Femur (tissue), 1 donor: ENCODE measurements at regions not wholly inside any gene's neighbourhood (a gene's known extent, or its start where the extent isn't known, plus 50 kb on each side); places are given as distances from the start of the nearest gene placed in this dataset.
"Not testable (repeated sequence)": the region's sequence is repeated elsewhere in the genome, so short reads cannot be mapped to it uniquely, and the experiment has no call there.

Experiments used
- DNase-seq: peaks from one replicate; pipeline ENCODE4 v3.0.0-alpha.2; 2017

DNA sequence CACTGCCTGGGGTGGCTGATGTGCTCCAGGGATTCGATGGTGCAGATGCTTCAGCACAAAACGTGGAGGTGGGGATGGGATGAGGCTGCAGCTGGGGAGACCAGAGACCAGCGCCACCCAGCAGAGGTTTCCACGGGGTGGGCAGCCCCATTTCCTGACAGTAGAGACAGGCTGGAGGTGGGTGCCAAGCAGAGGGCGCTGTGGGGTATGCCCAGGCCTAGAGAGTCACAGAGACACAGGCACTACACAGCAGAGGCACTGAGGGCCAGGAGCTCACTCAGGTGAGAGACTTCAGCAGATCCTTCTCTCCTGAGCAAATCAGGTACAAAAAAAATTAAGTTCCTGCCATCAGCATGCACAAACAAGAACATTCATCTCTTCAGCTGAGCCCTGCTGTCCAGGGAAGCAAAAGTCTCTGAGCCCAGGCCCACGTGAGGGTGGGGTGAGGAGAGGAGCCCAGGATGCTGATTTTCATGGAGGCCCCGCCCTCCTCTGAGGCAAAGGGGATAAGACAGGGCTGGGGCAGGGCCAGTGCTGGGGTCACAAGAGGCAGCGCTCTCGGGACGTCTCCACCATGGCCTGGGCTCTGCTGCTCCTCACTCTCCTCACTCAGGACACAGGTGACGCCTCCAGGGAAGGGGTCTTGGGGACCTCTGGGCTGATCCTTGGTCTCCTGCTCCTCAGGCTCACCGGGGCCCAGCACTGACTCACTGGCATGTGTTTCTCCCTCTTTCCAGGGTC is 53.1 kb downstream of the GGTLC2 start:
- no peak for DNase-seq

DNA sequence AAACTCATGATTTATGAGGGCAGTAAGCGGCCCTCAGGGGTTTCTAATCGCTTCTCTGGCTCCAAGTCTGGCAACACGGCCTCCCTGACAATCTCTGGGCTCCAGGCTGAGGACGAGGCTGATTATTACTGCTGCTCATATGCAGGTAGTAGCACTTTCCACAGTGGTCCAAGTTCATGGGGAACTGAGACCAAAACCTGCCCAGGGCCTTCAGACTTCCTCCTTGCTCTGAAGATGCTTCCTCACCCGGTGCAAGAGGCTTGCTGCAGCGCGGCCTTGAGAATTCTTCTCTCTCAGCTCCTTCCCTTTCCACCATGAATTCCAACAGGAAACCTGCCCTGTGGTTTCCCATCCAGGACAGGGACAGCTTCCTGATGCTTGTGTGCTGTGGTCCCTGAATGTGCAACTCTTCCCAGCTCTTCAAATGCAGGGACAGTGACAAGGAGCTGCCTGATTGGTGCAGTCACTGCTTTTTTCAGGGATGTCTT is 53.9 kb downstream of the GGTLC2 start:
- no peak for DNase-seq

DNA sequence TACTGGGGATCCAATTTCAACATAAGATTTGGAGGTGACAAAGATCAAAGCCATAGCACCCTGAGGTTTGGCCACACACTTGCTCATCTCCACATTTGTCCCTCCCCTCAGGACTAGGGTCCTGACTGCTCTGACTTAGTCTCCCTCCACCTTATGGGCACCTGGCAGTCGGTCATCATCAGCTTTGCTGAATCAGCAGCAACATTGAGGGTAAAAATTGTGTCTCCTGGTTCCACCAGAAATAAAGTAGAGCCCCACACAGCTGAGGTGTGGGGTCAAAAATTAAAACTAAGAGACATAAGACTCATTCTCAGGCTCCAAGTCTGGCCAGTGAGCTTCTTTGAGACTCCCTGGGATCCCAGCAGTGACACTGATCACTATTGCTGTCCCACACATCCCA is 56.2 kb downstream of the GGTLC2 start:
- no peak for DNase-seq

DNA sequence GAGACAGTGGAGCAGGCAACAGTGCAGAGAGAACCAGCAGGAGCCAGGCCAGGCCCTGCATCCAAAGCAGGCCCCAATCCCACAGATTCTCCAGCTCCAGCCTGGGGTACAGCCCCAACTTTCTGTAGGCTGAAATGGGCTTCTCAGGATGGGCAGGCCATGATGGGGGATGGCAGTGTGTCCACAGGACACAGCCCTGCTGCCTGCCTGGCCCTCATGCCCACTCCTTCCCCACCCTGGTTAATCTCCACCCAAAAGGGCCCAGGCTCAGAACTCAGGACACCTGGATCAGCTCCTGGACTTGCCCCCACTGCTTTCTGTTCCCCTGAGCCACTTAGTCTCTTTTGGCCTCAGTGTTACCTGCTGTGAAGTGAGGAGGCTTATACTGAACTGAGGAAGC is 57.1 kb downstream of the GGTLC2 start:
- DNase-seq = not testable (repeated sequence)

DNA sequence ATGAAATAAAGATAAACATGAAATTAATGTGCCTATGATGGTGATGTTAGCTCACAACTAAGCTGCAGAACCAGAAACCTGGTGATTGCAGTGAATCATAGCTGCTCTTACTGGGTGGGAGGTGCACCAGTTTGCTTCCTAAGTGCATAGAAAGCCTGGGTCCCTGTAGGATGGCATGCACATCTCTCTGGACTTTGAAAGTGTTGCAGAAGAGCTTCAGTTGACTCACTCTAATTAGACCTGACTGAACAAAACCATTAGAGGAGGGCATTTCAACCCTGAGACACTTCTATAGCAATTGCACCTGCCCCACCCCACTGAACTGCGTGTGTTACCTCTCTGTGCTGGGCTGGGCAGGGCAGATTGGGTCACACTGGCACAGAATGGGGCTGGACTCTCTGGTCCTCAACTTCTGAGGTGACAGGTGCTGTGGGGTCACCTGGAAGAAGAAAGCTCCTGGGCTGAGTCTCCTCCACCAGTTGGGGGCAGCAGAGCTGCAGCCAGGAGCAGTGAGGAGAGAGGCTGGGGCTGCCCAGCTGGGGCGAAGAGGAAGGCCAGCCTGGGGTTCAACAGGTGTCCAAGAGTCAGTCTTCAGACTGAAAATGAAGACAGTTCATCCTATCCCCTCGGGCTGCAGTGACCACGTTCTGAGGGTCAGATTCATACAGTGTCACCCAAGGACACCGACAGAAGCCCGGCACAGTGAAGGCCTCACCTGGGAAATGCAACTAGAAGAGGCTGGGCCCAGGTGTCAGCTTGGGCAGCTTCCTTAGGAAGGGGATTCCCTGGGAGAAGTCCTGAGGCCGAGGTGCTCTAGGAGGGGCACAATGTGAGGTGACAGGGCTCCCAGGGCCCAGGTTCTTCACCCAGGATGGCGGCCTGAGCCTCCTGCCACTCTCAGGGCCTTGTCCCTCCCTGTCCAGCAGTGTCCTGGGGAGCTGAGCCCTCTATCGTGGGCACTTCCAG is 58.1 kb downstream of the GGTLC2 start:
- no peak for DNase-seq

DNA sequence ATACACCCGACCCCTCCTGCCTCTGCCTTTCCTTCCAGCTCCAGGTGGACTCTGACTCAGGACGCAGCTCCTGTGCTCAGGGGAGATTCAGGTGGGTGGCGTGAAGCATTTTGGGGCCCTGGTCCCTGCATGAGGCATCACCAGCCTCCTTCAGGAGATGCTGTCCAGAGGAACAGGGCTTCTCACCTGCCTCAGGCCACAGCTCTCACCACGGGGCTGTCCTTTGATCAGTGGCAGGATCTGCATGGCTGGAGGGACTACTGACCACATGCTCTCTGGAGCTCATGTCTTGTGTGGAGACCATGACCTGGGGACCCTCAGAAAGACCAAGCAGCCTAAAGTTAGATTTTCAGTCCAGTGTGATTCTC is 58.8 kb downstream of the GGTLC2 start:
- no peak for DNase-seq

DNA sequence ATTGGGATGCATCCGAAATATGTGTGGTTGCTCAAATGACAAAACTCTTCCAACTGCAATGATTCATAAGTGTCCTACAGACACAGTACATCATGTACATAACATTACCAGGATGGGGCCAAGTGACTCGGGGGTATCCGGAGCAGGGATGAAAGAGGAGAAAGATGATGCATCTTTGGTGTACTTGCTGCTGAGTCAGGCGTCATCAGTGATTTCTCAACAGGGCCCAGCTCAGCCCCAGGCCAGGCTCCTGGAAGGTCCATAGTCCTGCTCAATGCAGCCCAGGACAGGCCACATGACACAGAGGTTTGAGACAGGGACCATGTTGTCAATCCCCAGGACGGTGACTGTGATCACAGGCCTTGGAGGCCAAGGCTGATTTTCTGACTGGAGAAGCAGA is 59.3 kb downstream of the GGTLC2 start:
- DNase-seq = no peak

DNA sequence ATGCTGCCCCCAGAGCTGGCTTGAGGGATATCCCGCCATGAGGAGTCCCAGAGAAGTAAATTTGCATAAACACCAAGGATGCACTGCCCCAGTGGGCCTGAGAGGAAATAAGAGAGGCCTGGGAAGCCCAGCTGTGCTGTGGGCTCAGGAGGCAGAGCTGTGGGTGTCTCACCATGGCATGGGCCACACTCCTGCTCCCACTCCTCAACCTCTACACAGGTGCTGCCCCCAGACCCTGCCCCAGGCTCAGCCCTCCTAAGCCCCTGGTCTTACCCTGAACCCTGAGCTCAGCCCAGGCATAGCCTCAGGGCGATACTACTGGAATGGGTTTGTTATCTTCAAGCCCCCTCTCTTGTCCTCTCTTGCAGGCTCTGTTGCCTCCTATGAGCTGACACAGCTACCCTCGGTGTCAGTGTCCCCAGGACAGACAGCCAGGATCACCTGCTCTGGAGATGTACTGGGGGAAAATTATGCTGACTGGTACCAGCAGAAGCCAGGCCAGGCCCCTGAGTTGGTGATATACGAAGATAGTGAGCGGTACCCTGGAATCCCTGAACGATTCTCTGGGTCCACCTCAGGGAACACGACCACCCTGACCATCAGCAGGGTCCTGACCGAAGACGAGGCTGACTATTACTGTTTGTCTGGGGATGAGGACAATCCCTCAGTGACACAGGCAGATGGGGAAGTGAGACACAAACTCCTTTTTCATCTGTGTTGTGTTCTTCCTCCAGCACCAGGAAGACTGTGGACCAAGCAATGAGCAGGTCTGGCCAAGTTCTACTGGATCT is 59.9 kb downstream of the GGTLC2 start:
- DNase-seq = no peak

DNA sequence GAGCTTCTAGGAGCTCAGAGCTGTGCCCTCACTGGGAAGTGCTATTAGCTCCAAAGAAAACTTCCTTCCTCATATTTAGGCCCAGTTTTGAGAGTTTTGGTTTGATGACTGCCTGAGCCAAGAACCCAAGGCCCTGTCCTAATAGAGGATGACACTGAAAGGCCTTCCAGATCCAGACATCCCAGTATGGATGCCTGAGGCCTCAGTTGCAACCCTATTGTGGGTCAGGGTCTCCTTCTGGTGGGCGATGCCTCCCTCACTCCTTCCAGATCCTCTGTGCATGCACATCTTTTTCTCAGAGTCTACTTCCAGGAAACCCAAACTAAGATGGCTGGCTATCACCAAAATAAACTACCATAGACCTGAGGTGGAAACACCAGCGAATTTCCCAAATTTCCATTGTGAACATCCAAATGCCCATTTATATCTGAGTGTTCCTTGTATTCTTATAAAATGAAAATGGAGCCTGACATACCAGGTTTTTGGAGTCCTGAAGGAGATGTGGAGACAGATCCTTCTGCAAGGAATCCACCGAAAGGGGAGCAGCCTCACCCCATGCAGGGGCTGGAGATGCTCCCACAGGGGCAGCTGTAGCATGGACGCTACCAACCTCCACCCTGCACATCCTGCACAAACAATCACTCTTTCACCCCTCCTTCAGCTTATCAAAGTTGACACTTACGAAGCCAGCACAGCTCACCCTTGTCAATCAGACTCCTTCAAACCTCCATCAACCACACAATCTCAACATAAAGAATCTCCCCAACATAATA is 61.1 kb downstream of the GGTLC2 start:
- DNase-seq = no peak

DNA sequence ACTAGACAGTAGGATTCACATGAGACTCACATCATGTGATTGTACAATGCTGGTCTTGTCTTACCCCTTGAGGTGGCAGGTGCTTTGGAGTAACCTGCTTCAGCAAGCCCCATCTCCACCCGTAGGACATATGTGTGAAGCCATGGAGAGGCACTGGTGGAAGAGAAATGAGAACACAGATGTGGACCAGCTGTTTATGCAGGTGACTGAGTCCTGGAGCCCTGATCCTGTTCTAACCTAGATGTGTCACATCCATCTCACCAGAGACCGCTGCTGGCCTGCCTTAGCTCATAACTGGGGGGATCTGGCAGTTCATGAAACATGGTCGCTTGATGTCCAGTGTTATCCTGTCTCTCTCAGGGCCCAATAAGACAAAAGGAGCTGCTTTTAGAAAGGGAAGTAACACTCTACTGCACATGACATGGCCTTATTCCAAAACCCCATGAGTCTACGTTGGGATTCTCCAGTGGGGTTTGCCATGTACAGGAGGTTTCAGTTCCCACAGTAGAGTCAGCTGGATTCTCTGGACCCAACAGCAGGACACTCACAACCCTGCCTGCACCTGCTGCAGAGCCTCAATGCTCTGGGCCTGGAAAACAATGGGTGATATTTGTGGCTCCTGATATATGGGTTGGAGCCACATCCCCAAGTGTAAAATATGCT is 62.0 kb downstream of the GGTLC2 start:
- no peak for DNase-seq

DNA sequence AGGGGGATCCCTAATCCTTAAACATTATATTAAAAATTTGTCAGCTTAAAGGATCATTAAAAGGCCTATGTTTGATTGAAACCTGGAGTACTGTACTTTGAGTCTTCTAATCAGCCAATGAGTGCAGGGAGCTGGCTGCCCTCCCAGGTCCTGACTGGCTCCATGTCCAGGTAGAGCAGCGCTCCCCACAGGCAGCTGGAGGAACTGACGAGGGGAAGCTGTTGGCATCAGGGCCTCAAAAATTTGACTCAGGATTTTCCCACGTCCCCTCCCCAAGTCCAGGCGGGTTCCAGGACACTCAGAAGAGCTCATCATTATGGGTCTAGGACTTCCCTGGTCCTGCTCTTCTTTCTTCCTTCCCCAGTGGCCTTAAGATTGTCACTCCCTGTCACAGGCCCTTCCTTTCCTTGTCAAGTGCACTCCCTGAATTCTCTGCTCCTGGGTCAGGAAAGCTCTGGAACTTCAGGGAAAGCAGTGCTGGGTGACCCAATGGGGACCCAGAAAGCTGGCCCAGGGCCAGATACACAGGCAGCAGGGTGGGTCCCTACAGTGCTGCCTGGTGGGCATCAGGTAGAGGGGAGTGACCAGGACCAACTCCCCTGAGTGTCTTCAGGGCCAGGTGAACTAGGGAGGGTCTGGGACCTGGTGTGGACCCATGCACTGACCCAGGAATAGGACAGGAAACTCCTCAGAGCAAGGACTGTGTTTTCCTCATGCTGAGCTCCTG is 65.5 kb downstream of the GGTLC2 start:
- DNase-seq = no peak

DNA sequence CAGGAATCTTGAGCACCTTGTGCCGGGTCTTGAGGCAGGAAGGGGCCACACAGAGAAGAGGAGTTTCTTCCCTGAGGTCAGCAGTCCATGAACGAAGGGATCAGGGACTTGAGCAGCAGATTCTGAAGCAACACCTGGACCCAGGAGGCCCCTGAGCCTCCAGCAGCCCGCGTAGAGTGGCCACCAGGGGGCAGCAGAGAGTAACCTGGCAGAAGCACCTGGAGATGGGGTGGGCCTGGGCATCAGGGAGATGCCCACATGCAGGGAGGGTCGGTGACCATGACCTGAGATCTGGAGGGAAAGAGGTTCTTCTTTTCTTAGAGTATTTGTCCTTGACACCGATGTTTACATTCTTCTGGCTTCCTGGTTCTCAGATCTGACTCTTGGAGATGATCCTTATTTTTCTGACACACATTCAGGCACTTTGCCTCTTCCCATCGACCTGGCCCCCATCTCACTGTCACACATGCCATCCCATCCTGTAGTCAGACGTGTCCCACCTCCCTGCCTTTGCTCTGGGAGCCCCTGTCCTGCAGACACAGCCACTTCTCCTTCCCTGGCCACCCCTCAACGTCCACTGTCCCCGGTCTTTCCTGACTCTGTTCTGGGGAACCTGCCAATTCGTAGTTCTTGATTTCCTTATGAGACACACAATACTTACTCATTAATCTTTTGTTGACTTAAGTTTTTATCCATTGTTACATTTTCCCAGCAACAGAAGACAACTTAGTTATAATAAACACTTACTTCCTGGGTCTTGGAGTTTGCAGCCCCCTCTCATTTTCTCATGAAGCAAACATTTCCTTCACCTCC is 66.5 kb downstream of the GGTLC2 start:
- DNase-seq = peak; percentile 56

DNA sequence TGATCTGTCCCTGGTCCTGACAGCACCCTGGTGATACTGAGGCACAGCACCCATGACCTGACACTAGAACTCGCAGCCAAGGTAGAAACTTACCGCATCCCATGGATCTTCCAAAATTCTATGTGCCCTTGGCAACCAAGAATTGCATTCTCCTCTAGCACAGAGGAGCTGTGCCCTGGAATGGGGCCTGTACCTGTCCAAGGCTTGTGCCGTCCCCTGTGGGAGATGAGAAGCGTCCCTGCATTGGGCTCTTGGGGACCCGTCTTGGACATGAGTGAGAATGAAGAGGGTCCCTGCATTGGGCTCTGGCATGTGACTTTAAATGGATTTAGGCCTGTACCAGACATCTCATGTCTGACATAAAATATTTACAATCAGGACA is 67.1 kb downstream of the GGTLC2 start:
- no peak for DNase-seq

DNA sequence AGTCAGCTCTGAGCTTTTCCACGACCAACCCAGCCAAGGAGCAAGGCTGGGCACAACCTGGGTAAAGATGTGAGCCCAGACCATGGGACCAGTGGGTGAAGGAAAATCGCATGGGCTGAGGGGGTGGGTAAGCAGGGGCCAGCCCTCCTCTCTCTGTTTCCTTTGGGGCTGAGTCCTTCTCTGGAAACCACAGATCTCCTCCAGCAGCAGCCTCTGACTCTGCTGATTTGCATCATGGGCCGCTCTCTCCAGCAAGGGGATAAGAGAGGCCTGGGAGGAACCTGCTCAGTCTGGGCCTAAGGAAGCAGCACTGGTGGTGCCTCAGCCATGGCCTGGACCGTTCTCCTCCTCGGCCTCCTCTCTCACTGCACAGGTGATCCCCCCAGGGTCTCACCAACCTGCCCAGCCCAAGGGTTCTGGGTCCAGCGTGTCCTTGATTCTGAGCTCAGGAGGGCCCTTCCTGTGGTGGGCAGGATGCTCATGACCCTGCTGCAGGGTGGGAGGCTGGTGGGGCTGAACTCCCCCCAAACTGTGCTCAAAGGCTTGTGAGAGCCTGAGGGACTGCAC is 67.8 kb downstream of the GGTLC2 start:
- DNase-seq = no peak

DNA sequence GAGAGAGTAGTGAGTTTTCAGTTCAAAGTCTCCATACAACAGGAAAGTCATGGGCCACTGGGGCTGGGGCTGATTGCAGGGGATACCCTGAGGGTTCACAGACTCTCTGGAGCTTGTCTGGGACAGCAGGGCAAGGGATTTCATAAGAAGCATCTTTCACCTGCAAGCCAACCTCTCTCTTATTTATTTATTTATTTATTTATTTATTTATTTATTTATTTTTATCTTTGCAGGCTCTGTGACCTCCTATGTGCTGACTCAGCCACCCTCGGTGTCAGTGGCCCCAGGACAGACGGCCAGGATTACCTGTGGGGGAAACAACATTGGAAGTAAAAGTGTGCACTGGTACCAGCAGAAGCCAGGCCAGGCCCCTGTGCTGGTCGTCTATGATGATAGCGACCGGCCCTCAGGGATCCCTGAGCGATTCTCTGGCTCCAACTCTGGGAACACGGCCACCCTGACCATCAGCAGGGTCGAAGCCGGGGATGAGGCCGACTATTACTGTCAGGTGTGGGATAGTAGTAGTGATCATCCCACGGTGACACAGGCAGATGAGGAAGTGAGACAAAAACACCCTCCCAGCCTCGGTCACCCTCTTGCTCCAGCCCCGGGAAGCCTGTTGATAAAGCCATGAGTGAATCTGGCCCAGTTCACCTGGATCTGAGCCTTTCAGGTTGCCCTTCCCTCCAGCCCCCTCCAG is 68.4 kb downstream of the GGTLC2 start:
- DNase-seq = no peak

DNA sequence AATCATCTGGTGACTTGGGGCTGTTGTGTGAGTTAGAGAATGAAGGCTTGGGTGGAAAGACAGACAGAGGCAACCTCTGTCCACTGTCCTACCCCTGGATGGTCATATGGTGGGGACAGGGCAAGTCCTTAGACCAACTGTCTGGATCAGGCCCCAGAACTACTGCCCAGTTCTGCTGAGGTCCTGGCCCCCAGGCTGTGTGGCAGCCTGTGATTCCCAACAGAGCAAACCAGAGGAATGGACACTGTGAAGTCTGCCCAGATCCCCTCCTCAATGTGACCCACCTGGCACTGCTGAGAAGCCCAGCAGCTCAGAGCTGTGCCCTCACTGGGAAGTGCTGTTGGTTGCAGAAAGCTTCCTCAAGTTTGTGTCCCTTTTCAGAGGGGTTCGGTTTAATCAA is 69.0 kb downstream of the GGTLC2 start:
- no peak for DNase-seq

DNA sequence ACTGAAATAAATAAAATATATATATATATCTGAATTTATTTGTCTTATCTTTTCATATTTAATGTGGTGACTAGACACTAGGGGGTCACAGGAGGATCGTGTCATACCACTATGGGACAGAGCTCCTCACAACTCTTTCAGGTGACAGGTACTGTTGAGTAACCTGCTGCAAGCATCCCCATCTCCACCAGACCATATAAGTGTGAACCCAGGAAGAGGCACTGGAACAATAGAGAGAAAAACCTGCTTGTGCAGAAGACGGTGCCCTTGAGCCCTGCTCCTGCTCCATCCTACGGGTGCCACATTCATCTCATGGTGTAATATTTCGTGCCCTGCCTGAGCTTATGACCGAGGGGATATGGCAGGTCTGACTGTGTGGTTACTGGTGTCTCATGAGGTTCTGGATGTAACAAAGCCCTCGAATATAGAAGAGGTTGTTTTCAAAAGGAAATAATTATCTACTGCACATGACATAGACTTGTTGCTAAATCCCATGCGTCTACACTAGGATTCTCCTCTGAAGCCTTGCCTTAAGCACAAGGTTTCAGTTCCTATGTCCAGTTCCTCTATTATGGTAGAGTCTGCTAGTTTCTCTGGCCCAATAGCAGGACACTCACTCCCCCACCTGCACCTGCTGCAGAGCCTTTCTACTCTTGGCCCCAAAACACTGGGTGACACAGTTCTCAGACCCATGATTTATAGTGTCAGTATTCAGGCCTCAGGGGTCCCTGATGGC is 70.4 kb downstream of the GGTLC2 start:
- no peak for DNase-seq

DNA sequence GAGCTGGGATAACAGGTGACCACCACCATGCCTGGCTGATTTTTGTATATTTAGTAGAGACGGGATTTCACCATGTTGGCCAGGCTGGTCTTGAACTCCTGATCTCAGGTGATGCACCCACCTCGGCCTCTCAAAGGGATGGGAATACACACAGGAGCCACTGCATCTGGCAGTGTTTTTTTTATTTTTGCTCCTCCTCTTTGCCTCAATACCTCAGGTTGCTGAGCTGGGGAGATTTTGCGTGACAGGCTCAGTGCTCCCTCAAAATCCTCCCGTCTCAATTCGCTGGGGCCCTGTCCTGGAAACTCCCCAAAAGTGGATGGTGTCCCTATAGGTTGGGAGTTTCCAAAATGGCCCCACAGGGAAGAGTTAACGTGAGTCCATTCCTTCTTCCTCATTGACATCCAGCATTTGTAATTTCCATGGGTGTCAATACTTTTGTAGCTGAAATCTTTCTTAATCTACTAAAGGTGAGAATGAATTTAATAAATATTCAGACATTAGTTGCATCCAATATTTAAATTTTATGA is 71.8 kb downstream of the GGTLC2 start:
- DNase-seq = no peak
